GM23338 (cell line): ENCODE measurements at regions not wholly inside any gene's neighbourhood (a gene's known extent, or its start where the extent isn't known, plus 50 kb on each side); places are given as distances from the start of the nearest gene placed in this dataset.

ENCODE experiments used
- ATAC-seq: fragments of 200-7000 bp; cut with Tn5 transposase; 3 replicates; pipeline ENCODE4 v1.9.1; 2020
- DNase-seq: peaks from one replicate; pipeline ENCODE4 v3.0.0-alpha.2; 2015; ENCODE audit warnings: low spot score
- H2AFZ ChIP-seq: fragments of 200-600 bp; sonication (generic); 2 replicates; pipeline ENCODE4 v1.8.0; 2016; ENCODE audit warnings: antibody characterized with exemption, mild to moderate bottlenecking, moderate library complexity
- H3F3A ChIP-seq: fragments of 200-600 bp; sonication (generic); replicated peaks from 2 replicates; pipeline ENCODE4 v1.8.0; 2017; ENCODE audit warnings: antibody characterized with exemption, mixed run types, low read depth
- H3K27ac ChIP-seq: fragments of 200-600 bp; sonication (generic); 2 replicates; pipeline ENCODE4 v1.6.1; 2016; ENCODE audit warnings: low read depth
- H3K27me3 ChIP-seq: fragments of 200-600 bp; sonication (generic); 2 replicates; pipeline ENCODE4 v1.8.0; 2016; ENCODE audit warnings: mild to moderate bottlenecking, mixed run types, moderate library complexity; ENCODE audit not compliant: insufficient read depth
- H3K36me3 ChIP-seq: fragments of 200-600 bp; sonication (generic); 2 replicates; pipeline ENCODE4 v1.8.0; 2016; ENCODE audit warnings: mild to moderate bottlenecking; ENCODE audit not compliant: insufficient read depth
- H3K4me1 ChIP-seq: fragments of 200-600 bp; sonication (generic); 2 replicates; pipeline ENCODE4 v1.8.0; 2016; ENCODE audit warnings: mild to moderate bottlenecking, moderate library complexity; ENCODE audit not compliant: insufficient read depth
- H3K4me2 ChIP-seq: fragments of 200-600 bp; sonication (generic); 2 replicates; pipeline ENCODE4 v1.7.1; 2017; ENCODE audit warnings: mixed run types
- H3K4me3 ChIP-seq: fragments of 200-600 bp; sonication (generic); 2 replicates; pipeline ENCODE4 v1.6.1; 2016; ENCODE audit warnings: mixed run types
- H3K79me2 ChIP-seq: fragments of 200-600 bp; sonication (generic); replicated peaks from 2 replicates; pipeline ENCODE4 v1.8.0; 2017; ENCODE audit warnings: mild to moderate bottlenecking; ENCODE audit not compliant: insufficient read depth
- H3K9me2 ChIP-seq: fragments of 200-600 bp; sonication (generic); 2 replicates; pipeline ENCODE4 v1.8.0; 2017; ENCODE audit not compliant: insufficient read depth
- H4K20me1 ChIP-seq: fragments of 200-600 bp; sonication (generic); replicated peaks from 2 replicates; pipeline ENCODE4 v1.8.0; 2017; ENCODE audit warnings: mild to moderate bottlenecking; ENCODE audit not compliant: insufficient read depth
- H3K27ac Mint-ChIP-seq: 2 replicates; pipeline ENCODE4 v1.8.0; 2020; ENCODE audit warnings: inconsistent platforms, mild to moderate bottlenecking, moderate library complexity, mixed read lengths
- H3K27me3 Mint-ChIP-seq: 3 replicates; pipeline ENCODE4 v1.8.0; 2022; ENCODE audit warnings: low read depth, mild to moderate bottlenecking, moderate library complexity, mixed read lengths, inconsistent platforms; ENCODE audit not compliant: insufficient read depth, poor library complexity
- H3K36me3 Mint-ChIP-seq: 3 replicates; pipeline ENCODE4 v1.8.0; 2021; ENCODE audit warnings: low read depth, mild to moderate bottlenecking, inconsistent platforms, moderate library complexity, mixed read lengths
- H3K4me1 Mint-ChIP-seq: 3 replicates; pipeline ENCODE4 v1.8.0; 2020; ENCODE audit warnings: mild to moderate bottlenecking, inconsistent platforms, mixed read lengths
- H3K4me3 Mint-ChIP-seq: 3 replicates; pipeline ENCODE4 v1.8.0; 2021; ENCODE audit warnings: moderate library complexity, mild to moderate bottlenecking, inconsistent platforms, mixed read lengths
- H3K9me3 Mint-ChIP-seq: 3 replicates; pipeline ENCODE4 v1.8.0; 2020; ENCODE audit warnings: moderate library complexity, mild to moderate bottlenecking, inconsistent platforms, mixed read lengths
- CREB1 ChIP-seq: fragments of 250-450 bp; sonication (Bioruptor Pico); IDR thresholded peaks from 2 replicates; pipeline ENCODE4 v1.5.0; 2020; ENCODE audit warnings: low read depth, mild to moderate bottlenecking, moderate library complexity
- EZH2 ChIP-seq: fragments of 200-600 bp; sonication (generic); IDR thresholded peaks from one replicate; pipeline ENCODE4 v1.8.0; 2017; ENCODE audit warnings: antibody characterized with exemption, mild to moderate bottlenecking, low read depth; ENCODE audit not compliant: unreplicated experiment
- EZH2phosphoT487 ChIP-seq: fragments of 200-600 bp; sonication (generic); IDR thresholded peaks from one replicate; pipeline ENCODE4 v1.8.1; 2018; ENCODE audit warnings: antibody characterized with exemption; ENCODE audit not compliant: unreplicated experiment
- JUNB ChIP-seq: IDR thresholded peaks from one replicate; pipeline ENCODE4 v1.6.1; 2016; ENCODE audit warnings: antibody characterized with exemption; ENCODE audit not compliant: unreplicated experiment
- NANOG ChIP-seq: IDR thresholded peaks from 2 replicates; pipeline ENCODE4 v1.6.1; 2016; ENCODE audit warnings: antibody characterized with exemption, borderline replicate concordance
- POLR2AphosphoS5 ChIP-seq: IDR thresholded peaks from 2 replicates; pipeline ENCODE4 v1.6.1; 2016; ENCODE audit warnings: antibody characterized with exemption, low read depth
- REST ChIP-seq: IDR thresholded peaks from one replicate; pipeline ENCODE4 v1.6.1; 2018; ENCODE audit warnings: antibody characterized with exemption; ENCODE audit not compliant: unreplicated experiment
- STAT1 ChIP-seq: IDR thresholded peaks from one replicate; pipeline ENCODE4 v1.6.1; 2016; ENCODE audit warnings: antibody characterized with exemption; ENCODE audit not compliant: unreplicated experiment
- ZNF114 ChIP-seq: fragments of 250-450 bp; sonication (Bioruptor Pico); IDR thresholded peaks from 2 replicates; pipeline ENCODE4 v1.5.0; 2020; ENCODE audit warnings: mild to moderate bottlenecking, moderate library complexity
- ZNF331 ChIP-seq: fragments of 250-450 bp; sonication (Bioruptor Pico); IDR thresholded peaks from 2 replicates; pipeline ENCODE4 v1.5.0; 2020; ENCODE audit warnings: low read depth, mild to moderate bottlenecking, moderate library complexity
- TF ChIP-seq, protein P1 (sequence below), 2 experiments: fragments of 200-600 bp in 1 of 2; sonication (generic) in 1 of 2; conservative IDR thresholded peaks; 2 replicates each; pipeline versions ENCODE4 v1.5.1 to v1.6.1; 2016 to 2017; ENCODE audit warnings: antibody characterized with exemption in 2 of 2, low read depth in 2 of 2, mild to moderate bottlenecking in 2 of 2, moderate library complexity in 1 of 2
- TF ChIP-seq, protein P2 (sequence below): fragments of 250-450 bp; sonication (Bioruptor Pico); IDR thresholded peaks from 2 replicates; pipeline ENCODE4 v1.5.0; 2020; ENCODE audit warnings: mild to moderate bottlenecking, moderate library complexity
- TF ChIP-seq, protein P3 (sequence below): IDR thresholded peaks from 2 replicates; pipeline ENCODE4 v1.6.1; 2016; ENCODE audit warnings: antibody characterized with exemption

GRCh38 chr2:240323601-240324291 is 111.7 kb upstream of the GPC1 start:
- Histone ChIP-seq H3K27ac (no peak overlapping the region), H3K4me3 (no peak overlapping the region), H3K9me2 (no peaks in the 10 kb centered on the region), H2AFZ (no peak overlapping the region), H3K79me2 (no peaks in the 10 kb centered on the region), H3K36me3 (no peaks in the 10 kb centered on the region), H4K20me1 (no peaks in the 10 kb centered on the region), H3K4me1 (no peaks in the 10 kb centered on the region), H3K27me3 (no peaks in the 10 kb centered on the region), H3K4me2 (no peak overlapping the region), H3F3A (no peaks in the 10 kb centered on the region)
- H3K27ac Mint-ChIP-seq = no peak overlapping the region
- DNase-seq (no peak), ATAC-seq (no peak)
- peaks cover 7% of the 10 kb centered on the region for H3K27me3 Mint-ChIP-seq
- H3K9me3 Mint-ChIP-seq = no peaks in the 10 kb centered on the region
- H3K4me1 Mint-ChIP-seq = peaks cover 2% of the 10 kb centered on the region; the same call in 2 of the 3 replicates
- TF ChIP-seq, protein P1, sequence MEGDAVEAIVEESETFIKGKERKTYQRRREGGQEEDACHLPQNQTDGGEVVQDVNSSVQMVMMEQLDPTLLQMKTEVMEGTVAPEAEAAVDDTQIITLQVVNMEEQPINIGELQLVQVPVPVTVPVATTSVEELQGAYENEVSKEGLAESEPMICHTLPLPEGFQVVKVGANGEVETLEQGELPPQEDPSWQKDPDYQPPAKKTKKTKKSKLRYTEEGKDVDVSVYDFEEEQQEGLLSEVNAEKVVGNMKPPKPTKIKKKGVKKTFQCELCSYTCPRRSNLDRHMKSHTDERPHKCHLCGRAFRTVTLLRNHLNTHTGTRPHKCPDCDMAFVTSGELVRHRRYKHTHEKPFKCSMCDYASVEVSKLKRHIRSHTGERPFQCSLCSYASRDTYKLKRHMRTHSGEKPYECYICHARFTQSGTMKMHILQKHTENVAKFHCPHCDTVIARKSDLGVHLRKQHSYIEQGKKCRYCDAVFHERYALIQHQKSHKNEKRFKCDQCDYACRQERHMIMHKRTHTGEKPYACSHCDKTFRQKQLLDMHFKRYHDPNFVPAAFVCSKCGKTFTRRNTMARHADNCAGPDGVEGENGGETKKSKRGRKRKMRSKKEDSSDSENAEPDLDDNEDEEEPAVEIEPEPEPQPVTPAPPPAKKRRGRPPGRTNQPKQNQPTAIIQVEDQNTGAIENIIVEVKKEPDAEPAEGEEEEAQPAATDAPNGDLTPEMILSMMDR (conservative IDR thresholded peaks at IDR 0.05; ENCODE audit: low read depth in 2 of 2) = no peak
- no peak for TF ChIP-seq EZH2phosphoT487
- TF ChIP-seq, protein P2, sequence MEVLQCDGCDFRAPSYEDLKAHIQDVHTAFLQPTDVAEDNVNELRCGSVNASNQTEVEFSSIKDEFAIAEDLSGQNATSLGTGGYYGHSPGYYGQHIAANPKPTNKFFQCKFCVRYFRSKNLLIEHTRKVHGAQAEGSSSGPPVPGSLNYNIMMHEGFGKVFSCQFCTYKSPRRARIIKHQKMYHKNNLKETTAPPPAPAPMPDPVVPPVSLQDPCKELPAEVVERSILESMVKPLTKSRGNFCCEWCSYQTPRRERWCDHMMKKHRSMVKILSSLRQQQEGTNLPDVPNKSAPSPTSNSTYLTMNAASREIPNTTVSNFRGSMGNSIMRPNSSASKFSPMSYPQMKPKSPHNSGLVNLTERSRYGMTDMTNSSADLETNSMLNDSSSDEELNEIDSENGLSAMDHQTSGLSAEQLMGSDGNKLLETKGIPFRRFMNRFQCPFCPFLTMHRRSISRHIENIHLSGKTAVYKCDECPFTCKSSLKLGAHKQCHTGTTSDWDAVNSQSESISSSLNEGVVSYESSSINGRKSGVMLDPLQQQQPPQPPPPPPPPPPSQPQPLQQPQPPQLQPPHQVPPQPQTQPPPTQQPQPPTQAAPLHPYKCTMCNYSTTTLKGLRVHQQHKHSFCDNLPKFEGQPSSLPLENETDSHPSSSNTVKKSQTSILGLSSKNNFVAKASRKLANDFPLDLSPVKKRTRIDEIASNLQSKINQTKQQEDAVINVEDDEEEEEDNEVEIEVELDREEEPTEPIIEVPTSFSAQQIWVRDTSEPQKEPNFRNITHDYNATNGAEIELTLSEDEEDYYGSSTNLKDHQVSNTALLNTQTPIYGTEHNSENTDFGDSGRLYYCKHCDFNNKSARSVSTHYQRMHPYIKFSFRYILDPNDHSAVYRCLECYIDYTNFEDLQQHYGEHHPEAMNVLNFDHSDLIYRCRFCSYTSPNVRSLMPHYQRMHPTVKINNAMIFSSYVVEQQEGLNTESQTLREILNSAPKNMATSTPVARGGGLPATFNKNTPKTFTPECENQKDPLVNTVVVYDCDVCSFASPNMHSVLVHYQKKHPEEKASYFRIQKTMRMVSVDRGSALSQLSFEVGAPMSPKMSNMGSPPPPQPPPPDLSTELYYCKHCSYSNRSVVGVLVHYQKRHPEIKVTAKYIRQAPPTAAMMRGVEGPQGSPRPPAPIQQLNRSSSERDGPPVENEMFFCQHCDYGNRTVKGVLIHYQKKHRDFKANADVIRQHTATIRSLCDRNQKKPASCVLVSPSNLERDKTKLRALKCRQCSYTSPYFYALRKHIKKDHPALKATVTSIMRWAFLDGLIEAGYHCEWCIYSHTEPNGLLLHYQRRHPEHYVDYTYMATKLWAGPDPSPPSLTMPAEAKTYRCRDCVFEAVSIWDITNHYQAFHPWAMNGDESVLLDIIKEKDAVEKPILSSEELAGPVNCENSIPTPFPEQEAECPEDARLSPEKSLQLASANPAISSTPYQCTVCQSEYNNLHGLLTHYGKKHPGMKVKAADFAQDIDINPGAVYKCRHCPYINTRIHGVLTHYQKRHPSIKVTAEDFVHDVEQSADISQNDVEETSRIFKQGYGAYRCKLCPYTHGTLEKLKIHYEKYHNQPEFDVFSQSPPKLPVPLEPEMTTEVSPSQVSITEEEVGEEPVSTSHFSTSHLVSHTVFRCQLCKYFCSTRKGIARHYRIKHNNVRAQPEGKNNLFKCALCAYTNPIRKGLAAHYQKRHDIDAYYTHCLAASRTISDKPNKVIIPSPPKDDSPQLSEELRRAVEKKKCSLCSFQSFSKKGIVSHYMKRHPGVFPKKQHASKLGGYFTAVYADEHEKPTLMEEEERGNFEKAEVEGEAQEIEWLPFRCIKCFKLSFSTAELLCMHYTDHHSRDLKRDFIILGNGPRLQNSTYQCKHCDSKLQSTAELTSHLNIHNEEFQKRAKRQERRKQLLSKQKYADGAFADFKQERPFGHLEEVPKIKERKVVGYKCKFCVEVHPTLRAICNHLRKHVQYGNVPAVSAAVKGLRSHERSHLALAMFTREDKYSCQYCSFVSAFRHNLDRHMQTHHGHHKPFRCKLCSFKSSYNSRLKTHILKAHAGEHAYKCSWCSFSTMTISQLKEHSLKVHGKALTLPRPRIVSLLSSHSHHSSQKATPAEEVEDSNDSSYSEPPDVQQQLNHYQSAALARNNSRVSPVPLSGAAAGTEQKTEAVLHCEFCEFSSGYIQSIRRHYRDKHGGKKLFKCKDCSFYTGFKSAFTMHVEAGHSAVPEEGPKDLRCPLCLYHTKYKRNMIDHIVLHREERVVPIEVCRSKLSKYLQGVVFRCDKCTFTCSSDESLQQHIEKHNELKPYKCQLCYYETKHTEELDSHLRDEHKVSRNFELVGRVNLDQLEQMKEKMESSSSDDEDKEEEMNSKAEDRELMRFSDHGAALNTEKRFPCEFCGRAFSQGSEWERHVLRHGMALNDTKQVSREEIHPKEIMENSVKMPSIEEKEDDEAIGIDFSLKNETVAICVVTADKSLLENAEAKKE (CRISPR knock-in tag) = no peak
- TF ChIP-seq NANOG = no peak
- TF ChIP-seq ZNF114 (CRISPR knock-in tag) = no peak
- TF ChIP-seq REST = no peak
- no peak for TF ChIP-seq ZNF331 (CRISPR knock-in tag)
- TF ChIP-seq STAT1 = no peak
- no peak for TF ChIP-seq CREB1 (CRISPR knock-in tag)
- TF ChIP-seq JUNB = no peak
- no peak for TF ChIP-seq EZH2
- no peak for TF ChIP-seq POLR2AphosphoS5
- TF ChIP-seq, protein P3, sequence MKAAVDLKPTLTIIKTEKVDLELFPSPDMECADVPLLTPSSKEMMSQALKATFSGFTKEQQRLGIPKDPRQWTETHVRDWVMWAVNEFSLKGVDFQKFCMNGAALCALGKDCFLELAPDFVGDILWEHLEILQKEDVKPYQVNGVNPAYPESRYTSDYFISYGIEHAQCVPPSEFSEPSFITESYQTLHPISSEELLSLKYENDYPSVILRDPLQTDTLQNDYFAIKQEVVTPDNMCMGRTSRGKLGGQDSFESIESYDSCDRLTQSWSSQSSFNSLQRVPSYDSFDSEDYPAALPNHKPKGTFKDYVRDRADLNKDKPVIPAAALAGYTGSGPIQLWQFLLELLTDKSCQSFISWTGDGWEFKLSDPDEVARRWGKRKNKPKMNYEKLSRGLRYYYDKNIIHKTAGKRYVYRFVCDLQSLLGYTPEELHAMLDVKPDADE = no peak
- no peaks in the 10 kb centered on the region for H3K36me3 Mint-ChIP-seq
- H3K4me3 Mint-ChIP-seq = no peak overlapping the region
